Erythroblast (primary cell): ENCODE measurements at regions not wholly inside any gene's neighbourhood (a gene's known extent, or its start where the extent isn't known, plus 50 kb on each side); places are given as distances from the start of the nearest gene placed in this dataset.

Experiments
- GATA1 ChIP-seq: IDR thresholded peaks from 2 replicates; pipeline ENCODE4 v1.6.1; 2011; ENCODE audit warnings: low read depth, mild to moderate bottlenecking, control low read depth, low read length, moderate library complexity
- POLR2A ChIP-seq: IDR thresholded peaks from 2 replicates; pipeline ENCODE4 v1.6.1; 2011; ENCODE audit warnings: mild to moderate bottlenecking, low read length

DNA sequence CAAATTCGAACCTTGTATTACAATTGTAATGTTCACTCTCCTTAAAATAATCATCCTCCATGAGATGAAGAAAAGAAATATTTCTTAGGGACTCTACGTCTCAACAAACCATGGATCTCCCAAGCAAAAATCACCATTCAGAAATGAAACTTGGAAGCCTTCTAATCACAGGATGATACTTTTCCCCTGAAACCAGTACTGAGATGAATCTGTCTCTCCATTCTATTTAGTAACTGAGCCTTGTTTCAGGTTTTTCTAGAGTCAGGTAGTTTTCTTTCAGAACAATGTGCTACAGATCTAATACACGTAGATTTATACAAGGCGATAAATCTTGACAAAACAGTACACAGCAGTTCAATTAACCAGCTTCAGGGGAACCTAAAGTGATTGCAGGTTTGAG lies 660.1 kb upstream of the CBLB start:
- no peak for TF ChIP-seq POLR2A
- no peak for TF ChIP-seq GATA1
